Mucosa of descending colon (tissue), 3 donors: ENCODE measurements at regions not wholly inside any gene's neighbourhood (a gene's known extent, or its start where the extent isn't known, plus 50 kb on each side); places are given as distances from the start of the nearest gene placed in this dataset.

Source experiments
- ATAC-seq: fragments of 200-7000 bp; cut with Tn5 transposase; one replicate; pipeline ENCODE4 v1.9.1; 2020; ENCODE audit warnings: mild to moderate bottlenecking, moderate library complexity
- DNase-seq, 3 donors: peaks; one replicate each; pipeline ENCODE4 v3.0.0-alpha.2; 2020
- H3K36me3 ChIP-seq: fragments of 200-600 bp; one replicate; pipeline ENCODE4 v1.8.0; 2021; ENCODE audit warnings: low read depth, mild to moderate bottlenecking
- H3K4me1 ChIP-seq: fragments of 200-600 bp; one replicate; pipeline ENCODE4 v1.8.0; 2021; ENCODE audit warnings: low read depth, mild to moderate bottlenecking
- H3K4me3 ChIP-seq: fragments of 200-600 bp; one replicate; pipeline ENCODE4 v1.8.0; 2021; ENCODE audit warnings: mild to moderate bottlenecking
- H3K9me3 ChIP-seq: fragments of 200-600 bp; one replicate; pipeline ENCODE4 v1.8.0; 2021; ENCODE audit warnings: mild to moderate bottlenecking
- CTCF ChIP-seq: fragments of 200-600 bp; IDR thresholded peaks from one replicate; pipeline ENCODE4 v1.8.0; 2022; ENCODE audit warnings: antibody characterized with exemption, mild to moderate bottlenecking
- intact Hi-C, 2 donors: fragments of 100-400 bp; cut with DNase I in 1 of 2; cut with micrococcal nuclease in 1 of 2; formaldehyde crosslinking; loops; one replicate each; pipeline versions ENCODE4 v1.11.0 to v1.11.1; 2022; cut with DNase I, micrococcal nuclease
- donor health status: DM: no; HTN: no; CAD: no; lungs with moderate emphysema.
- donor health status: DM: no; HTN: no; CAD: no.
- donor health status: DM: no; HTN: yes; CAD: no.

DNA sequence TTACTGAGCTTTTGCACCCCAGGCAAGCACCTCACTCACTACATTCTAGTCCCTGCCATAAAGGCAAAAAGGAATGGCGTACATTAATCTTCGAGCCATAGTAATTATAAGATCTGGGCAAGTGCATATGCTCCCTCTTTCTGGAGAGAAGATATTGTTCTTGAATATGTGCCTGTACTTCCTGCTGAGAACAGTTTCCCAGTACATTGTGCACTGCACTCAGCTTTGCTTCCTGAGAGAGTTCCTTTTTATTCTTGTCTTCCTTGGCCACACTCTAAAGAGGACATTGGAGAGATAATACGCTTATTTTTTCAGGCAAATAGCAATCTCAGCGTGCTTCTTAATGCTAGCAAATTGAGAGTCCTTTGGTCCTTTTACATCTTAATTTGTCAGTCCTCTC lies 909.0 kb upstream of the PCDH10 start:
- Histone ChIP-seq H3K36me3 (no peaks in the 10 kb centered on the region), H3K9me3 (no peaks in the 10 kb centered on the region), H3K4me3 (no peak overlapping the region), H3K4me1 (no peaks in the 10 kb centered on the region)
- intact Hi-C loops = no loop called here
- DNase-seq = no peak
- ATAC-seq = no peak
- no peak for TF ChIP-seq CTCF

GRCh38 chr4:132245319-132245718 lies 903.8 kb upstream of the PCDH10 start:
- intact Hi-C loops = no loop called here
- no peak for TF ChIP-seq CTCF
- ATAC-seq (peak; percentile 64), DNase-seq (no peak)
- Histone ChIP-seq H3K4me1 (no peaks in the 10 kb centered on the region), H3K4me3 (no peak overlapping the region), H3K36me3 (no peaks in the 10 kb centered on the region), H3K9me3 (no peaks in the 10 kb centered on the region)

DNA sequence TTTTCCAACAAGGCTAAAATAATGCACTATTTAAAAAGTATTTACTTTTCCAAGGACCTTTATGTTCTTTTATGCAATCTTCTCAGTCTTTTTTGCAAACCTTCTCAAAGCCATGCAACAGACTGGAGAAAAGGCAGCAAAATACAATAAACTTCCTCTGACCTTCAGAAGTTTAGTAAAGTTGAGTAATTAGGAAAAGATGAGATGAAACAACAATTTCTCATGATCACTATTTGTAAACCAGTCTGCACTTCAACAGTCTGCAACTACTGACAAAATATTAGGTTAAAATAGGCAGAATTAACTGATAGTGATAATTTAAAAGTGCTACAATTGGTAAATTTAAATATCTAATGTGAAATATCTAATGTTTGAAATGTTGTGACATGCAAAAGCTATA lies 884.9 kb upstream of the PCDH10 start:
- DNase-seq (no peak), ATAC-seq (no peak)
- H3K4me3 ChIP-seq = no peak overlapping the region
- H3K4me1 ChIP-seq = no peaks in the 10 kb centered on the region
- no peaks in the 10 kb centered on the region for H3K9me3 ChIP-seq
- no peaks in the 10 kb centered on the region for H3K36me3 ChIP-seq
- no peak for TF ChIP-seq CTCF
- intact Hi-C loops = no loop called here

DNA sequence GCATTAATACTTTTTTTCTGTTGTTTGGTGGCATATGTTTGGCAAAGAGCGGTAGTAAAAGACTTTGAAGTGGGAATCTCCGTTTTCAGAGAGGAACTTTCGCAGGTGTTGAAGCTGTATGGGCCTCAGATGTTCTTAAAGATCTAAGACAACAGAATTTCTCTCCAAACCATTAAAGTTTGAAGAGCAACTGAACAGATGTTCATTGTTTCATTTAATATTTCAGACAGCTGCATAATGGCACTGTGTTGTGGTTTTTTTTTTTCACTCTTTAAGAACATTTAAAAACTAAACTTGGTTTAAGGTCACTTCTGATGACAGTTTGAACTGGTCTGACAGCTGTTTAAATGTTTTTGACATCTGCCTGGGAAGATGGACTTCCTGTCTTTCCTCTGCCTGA lies 882.7 kb upstream of the PCDH10 start:
- TF ChIP-seq CTCF = no peak
- intact Hi-C loops = no loop called here
- no peak overlapping the region for H3K4me3 ChIP-seq
- ATAC-seq = no peak
- H3K9me3 ChIP-seq = no peaks in the 10 kb centered on the region
- no peaks in the 10 kb centered on the region for H3K36me3 ChIP-seq
- DNase-seq = no peak
- H3K4me1 ChIP-seq = no peaks in the 10 kb centered on the region

GRCh38 chr4:132267321-132267720 lies 881.8 kb upstream of the PCDH10 start:
- H3K4me3 ChIP-seq = no peak overlapping the region
- H3K9me3 ChIP-seq = no peaks in the 10 kb centered on the region
- no peaks in the 10 kb centered on the region for H3K4me1 ChIP-seq
- intact Hi-C loops = no loop called here
- H3K36me3 ChIP-seq = no peaks in the 10 kb centered on the region
- TF ChIP-seq CTCF = no peak
- no peak for ATAC-seq
- no peak for DNase-seq

- Histone ChIP-seq H3K36me3 (no peaks in the 10 kb centered on the region), H3K4me1 (no peaks in the 10 kb centered on the region), H3K4me3 (no peak overlapping the region), H3K9me3 (no peaks in the 10 kb centered on the region)
- intact Hi-C loops = no loop called here
- DNase-seq (no peak), ATAC-seq (no peak)
- no peak for TF ChIP-seq CTCF
Measured at GRCh38 chr4:132269303-132269990, 879.6 kb upstream of the PCDH10 start.
